GM12865 (cell line): ENCODE measurements at regions not wholly inside any gene's neighbourhood (a gene's known extent, or its start where the extent isn't known, plus 50 kb on each side); places are given as distances from the start of the nearest gene placed in this dataset.

ENCODE experiments used
- DNase-seq: peaks from one replicate; pipeline ENCODE4 v3.0.0; 2010; ENCODE audit warnings: low read depth
- H3K4me3 ChIP-seq: 2 replicates; pipeline ENCODE4 v1.5.1; 2011; ENCODE audit warnings: mild to moderate bottlenecking, low read depth, low read length, control low read depth
- TF ChIP-seq, protein P1 (sequence below): IDR thresholded peaks from 2 replicates; pipeline ENCODE4 v1.5.1; 2011; ENCODE audit warnings: low read length, control low read depth, low read depth, inconsistent platforms; ENCODE audit not compliant: insufficient read depth; ENCODE audit errors: missing control alignments

DNA sequence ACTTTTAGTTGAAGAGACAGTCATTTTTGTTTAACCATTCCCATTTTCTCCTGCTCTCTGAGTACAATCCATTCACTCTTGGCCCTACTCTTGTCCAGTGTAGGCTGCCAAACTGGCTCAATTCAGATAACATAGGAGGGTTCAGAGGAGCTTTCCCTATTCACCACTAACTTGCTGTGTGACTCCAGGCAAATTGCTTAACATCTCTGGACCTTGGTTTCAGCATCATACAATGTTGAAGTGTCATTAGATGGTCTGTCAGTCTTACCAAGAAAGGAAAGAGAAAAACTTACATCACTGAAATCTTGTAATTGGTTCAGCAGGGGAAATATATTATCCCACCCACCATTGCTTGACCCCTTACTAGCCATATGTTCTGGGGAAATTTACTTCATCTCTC, 171.4 kb upstream of the MCHR2 start:
- no peak for DNase-seq
- TF ChIP-seq, protein P1, sequence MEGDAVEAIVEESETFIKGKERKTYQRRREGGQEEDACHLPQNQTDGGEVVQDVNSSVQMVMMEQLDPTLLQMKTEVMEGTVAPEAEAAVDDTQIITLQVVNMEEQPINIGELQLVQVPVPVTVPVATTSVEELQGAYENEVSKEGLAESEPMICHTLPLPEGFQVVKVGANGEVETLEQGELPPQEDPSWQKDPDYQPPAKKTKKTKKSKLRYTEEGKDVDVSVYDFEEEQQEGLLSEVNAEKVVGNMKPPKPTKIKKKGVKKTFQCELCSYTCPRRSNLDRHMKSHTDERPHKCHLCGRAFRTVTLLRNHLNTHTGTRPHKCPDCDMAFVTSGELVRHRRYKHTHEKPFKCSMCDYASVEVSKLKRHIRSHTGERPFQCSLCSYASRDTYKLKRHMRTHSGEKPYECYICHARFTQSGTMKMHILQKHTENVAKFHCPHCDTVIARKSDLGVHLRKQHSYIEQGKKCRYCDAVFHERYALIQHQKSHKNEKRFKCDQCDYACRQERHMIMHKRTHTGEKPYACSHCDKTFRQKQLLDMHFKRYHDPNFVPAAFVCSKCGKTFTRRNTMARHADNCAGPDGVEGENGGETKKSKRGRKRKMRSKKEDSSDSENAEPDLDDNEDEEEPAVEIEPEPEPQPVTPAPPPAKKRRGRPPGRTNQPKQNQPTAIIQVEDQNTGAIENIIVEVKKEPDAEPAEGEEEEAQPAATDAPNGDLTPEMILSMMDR, result no peak
- no peak overlapping the region for H3K4me3 ChIP-seq

DNA sequence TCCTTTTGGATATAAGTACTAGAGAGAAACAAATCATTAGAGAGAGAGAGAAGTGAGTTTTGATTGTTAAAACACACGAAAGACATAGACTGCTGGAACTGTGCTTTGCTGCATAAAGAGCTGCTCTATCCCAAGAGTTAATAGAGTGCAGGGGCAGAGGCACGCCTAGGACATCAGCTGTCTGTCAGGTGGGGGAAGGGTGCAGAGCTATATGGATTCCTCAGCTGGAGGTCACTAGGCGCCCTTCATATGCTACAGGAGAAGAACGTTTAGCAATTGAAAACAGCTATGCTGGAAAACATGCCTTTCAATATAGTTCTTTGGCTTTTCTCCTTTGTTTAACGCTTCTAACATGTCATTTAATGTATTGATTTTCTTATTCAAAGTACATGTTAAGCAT, 169.0 kb upstream of the MCHR2 start:
- DNase-seq, result no peak
- H3K4me3 ChIP-seq, result no peak overlapping the region
- TF ChIP-seq, protein P1, result no peak

DNA sequence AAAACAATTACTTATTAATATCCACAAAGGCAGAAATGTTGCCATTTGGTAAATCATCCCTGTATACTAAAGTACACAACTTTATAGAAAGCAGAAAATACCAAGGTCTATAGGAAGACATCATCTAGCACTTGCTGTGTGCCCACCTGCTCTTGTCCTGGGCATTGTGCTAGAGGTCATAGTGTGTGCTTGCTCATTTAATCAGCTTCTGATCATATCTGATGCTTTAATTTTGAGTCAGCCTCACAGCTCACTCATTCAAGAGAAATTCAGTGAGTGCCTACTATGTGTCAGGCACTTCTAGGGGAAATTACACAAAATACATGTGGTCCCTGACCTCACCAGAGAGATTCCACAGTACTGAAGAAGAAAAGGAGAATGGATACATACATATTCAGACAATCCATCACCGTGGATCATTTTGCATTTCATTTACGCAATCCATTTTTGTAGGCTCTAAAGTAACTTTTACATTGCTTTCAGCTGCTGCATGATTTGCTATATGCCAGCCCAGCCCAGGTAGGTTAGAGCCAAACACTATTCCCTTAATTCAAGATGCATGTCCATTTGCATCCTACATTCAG, 167.9 kb upstream of the MCHR2 start:
- no peak for DNase-seq

DNA sequence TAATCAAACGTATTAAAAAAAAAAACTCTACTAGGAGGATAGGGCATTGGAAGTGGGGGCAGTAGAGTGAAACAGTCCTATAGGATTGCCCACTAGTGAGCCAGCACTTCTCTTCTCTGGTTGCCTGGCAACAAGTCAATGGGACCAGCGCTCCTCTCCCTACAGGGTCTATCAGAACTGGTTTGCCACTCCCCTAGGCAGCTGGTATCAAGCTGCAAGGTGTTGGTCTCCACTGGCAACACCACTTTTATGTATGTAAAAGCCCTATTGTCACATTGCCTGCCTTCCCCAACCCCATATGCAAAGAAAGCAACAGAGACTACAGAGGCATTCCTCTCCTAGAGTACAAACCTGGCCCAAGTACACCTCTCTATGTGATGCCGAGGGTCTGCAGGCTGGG, 166.9 kb upstream of the MCHR2 start:
- H3K4me3 ChIP-seq, result no peak overlapping the region
- TF ChIP-seq, protein P1, result no peak
- DNase-seq, result no peak

More for the DNA sequence above, 167.9 kb upstream of the MCHR2 start:
- H3K4me3 ChIP-seq, result no peak overlapping the region
- TF ChIP-seq, protein P1, result no peak

DNA sequence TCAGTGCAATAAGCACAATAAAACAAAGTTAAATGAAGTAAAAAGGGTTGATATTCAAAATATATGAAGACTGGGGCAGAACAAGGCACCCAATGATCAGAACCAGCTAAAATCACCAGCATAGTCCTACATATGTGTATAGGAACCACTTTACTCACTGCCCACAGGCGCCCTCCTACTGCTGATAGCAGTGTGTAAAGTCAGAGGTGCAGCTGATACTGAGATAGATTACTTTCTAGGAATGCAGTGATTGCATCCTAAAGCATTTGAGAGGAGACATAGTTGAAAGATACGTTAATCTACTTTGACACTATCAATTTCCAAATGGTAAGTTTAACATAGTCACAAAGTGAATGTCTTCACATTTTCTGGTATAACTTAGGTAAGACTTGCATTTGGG, 161.1 kb upstream of the MCHR2 start:
- DNase-seq, result no peak
- TF ChIP-seq, protein P1, result no peak
- H3K4me3 ChIP-seq, result no peak overlapping the region

DNA sequence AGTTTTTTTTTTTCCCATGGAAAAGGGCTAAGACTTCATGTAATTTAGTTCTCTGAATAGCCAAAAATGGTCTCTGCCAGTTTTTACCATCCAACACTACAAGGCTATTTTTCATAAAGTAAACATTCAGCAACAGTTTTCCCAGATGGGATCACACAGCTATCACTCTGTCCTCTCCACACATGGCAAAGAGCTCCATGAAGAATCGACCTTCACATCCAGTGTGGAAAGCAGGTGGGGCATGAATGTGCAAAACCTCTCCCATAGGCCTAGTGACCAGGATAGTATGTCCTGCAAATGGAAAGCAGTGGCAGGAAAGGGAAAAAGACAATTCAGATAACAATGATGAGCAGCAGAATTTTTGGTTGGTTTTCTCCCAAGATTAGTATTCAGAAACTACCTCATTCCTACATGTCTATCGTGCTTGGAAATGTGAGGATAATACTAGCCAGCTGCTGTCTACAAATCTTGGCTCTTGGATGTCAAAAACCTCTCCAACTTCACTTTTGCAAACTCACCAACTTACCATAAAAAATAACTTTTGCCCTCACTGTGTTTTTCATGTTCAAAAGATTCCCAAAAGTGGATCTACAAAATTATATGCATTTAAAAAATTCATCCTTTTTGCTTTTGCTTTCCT, 159.7 kb upstream of the MCHR2 start:
- no peak for DNase-seq
- TF ChIP-seq, protein P1, result no peak
- no peak overlapping the region for H3K4me3 ChIP-seq

DNA sequence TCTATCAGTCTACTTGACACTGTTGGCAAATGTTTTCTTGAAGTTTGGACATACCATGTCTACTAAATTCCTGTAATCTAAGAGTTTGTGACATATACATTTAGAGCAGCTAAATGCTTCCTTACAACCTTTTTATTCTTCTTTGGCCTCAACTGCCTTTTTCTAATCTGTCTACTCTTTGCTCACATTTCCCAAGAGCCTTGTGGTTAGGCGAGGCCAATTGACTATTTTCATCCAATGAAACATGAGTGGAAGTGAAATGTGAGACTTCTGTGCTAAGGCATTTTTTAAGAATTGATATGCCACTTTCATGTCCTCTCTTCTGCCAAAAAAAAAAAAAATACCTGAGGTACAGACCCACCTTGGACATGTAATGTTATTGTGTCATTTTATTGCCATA, 158.2 kb upstream of the MCHR2 start:
- TF ChIP-seq, protein P1, result no peak
- DNase-seq, result no peak
- no peak overlapping the region for H3K4me3 ChIP-seq
